ENCODE measurements at regions not wholly inside any gene's neighbourhood (a gene's known extent, or its start where the extent isn't known, plus 50 kb on each side); places are given as distances from the start of the nearest gene placed in this dataset.

- TF ChIP-seq CTCF (IDR thresholded peaks at IDR 0.05), result no peak
- no peak for TF ChIP-seq POLR2A (IDR thresholded peaks at IDR 0.05)
Observed at GRCh38 chr3:187833799-187834578, 88.7 kb upstream of the BCL6 start.
